Activated naive CD8-positive, alpha-beta T cell (primary cell): ENCODE measurements at regions not wholly inside any gene's neighbourhood (a gene's known extent, or its start where the extent isn't known, plus 50 kb on each side); places are given as distances from the start of the nearest gene placed in this dataset.
"Not testable (repeated sequence)": the region's sequence is repeated elsewhere in the genome, so short reads cannot be mapped to it uniquely, and the experiment has no call there.

Experiments used
- H3K27ac Mint-ChIP-seq: one replicate; pipeline ENCODE4 v1.8.0; 2021; ENCODE audit warnings: mixed read lengths
- H3K27me3 Mint-ChIP-seq: one replicate; pipeline ENCODE4 v1.8.0; 2021; ENCODE audit warnings: mixed read lengths
- H3K36me3 Mint-ChIP-seq: one replicate; pipeline ENCODE4 v1.8.0; 2021; ENCODE audit warnings: mixed read lengths
- H3K4me1 Mint-ChIP-seq: one replicate; pipeline ENCODE4 v1.8.0; 2021; ENCODE audit warnings: low read depth, mixed read lengths
- H3K4me3 Mint-ChIP-seq: one replicate; pipeline ENCODE4 v1.8.0; 2021; ENCODE audit warnings: mild to moderate bottlenecking, mixed read lengths
- H3K9me3 Mint-ChIP-seq: one replicate; pipeline ENCODE4 v1.8.0; 2021; ENCODE audit warnings: low read depth, mixed read lengths

DNA sequence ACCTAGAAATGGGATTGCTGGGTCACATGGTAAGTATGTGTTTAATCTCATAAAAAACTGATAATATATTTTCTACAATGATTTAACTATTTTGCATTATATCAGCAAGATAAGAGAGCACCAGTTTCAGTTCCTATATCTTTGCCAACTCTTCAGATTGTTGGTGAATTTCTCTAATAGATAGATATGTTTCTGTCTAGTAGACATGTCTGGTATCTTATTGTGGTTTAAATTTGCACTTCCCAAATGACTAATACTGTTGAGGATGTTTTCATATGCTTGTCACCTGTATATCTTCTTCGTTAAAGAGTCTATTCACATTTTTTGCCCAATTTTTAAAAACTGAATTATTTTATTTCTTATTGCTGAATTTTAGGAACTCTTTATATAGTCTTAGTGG is 113.8 kb upstream of the UXS1 start:
- peaks cover 1% of the 10 kb centered on the region for H3K27me3 Mint-ChIP-seq
- no peaks in the 10 kb centered on the region for H3K9me3 Mint-ChIP-seq
- H3K4me3 Mint-ChIP-seq = no peak overlapping the region
- no peak overlapping the region for H3K27ac Mint-ChIP-seq
- H3K36me3 Mint-ChIP-seq = no peaks in the 10 kb centered on the region
- no peaks in the 10 kb centered on the region for H3K4me1 Mint-ChIP-seq

DNA sequence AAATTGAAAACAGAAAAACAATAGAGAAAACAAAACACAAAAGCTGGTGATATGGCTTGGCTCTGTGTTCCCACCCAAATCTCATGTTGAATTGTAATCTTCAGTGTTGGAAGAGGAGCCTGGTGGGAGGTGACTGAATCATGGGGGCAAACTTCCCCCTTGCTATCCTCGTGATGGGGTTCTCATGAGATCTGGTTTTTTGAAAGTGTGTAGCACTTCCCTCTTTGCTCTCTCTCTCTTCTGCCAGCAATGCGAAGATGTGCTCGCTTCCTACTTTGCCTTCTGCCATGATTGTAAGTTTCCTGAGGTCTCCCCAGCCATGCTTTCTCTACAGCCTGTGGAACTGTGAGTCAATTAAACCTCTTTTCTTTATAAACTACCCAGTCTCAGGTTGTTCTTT is 112.3 kb upstream of the UXS1 start:
- H3K36me3 Mint-ChIP-seq = no peaks in the 10 kb centered on the region
- H3K27ac Mint-ChIP-seq = no peak overlapping the region
- H3K4me3 Mint-ChIP-seq = no peak overlapping the region
- no peaks in the 10 kb centered on the region for H3K9me3 Mint-ChIP-seq
- peaks cover 1% of the 10 kb centered on the region for H3K27me3 Mint-ChIP-seq
- no peaks in the 10 kb centered on the region for H3K4me1 Mint-ChIP-seq

DNA sequence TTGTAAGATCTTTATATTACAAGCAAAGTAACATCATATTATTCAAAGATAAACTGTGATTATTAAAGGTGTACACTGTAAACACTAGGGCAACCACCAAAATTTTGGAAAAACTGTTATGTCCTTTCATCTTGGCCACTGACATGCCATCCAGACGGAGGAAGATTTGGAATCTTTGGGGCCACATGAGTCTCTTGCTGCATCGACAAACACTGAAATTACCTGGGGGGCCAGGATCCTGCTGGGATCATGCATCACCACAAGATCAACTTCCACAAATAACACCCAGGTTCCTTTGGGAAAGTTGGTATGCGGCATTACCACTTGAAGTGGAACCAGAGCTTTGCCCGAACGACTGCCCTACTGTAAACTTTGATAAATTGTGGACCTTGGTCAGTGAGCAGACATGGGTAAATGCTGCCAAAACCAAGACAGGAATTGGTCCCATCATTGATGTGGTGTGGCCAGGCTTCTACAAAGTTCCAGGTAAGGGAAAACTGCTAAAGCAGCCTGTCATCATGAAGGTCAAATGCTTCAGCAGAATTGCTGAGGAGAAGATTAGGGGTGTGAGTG is 110.6 kb upstream of the UXS1 start:
- H3K4me3 Mint-ChIP-seq = no peak overlapping the region
- H3K9me3 Mint-ChIP-seq = no peaks in the 10 kb centered on the region
- H3K36me3 Mint-ChIP-seq = no peaks in the 10 kb centered on the region
- H3K4me1 Mint-ChIP-seq = no peaks in the 10 kb centered on the region
- H3K27ac Mint-ChIP-seq = no peak overlapping the region
- peaks cover 1% of the 10 kb centered on the region for H3K27me3 Mint-ChIP-seq

DNA sequence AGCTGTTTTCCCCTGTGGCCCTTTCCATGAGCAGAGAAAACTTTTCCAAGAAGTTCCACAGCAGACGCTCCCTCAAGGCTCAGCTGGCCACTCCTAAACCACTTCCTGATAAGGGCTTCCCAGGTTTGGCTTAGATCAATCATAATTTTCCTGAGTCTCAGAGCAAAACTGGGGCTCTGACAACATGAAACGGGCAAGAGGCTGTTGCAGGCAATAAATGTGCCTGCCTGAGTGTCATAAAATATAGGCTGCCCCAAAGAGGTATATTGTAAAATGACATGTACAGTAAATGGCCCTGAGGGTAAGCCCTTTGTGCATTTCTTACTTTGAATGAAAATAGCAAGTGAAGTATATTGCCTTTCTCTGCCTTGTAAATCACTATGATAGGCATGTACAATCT is 105.6 kb upstream of the UXS1 start:
- Mint-ChIP-seq H3K27me3 (peaks cover 7% of the 10 kb centered on the region), H3K9me3 (no peaks in the 10 kb centered on the region), H3K4me3 (no peak overlapping the region), H3K27ac (no peak overlapping the region), H3K36me3 (no peaks in the 10 kb centered on the region), H3K4me1 (no peaks in the 10 kb centered on the region)

DNA sequence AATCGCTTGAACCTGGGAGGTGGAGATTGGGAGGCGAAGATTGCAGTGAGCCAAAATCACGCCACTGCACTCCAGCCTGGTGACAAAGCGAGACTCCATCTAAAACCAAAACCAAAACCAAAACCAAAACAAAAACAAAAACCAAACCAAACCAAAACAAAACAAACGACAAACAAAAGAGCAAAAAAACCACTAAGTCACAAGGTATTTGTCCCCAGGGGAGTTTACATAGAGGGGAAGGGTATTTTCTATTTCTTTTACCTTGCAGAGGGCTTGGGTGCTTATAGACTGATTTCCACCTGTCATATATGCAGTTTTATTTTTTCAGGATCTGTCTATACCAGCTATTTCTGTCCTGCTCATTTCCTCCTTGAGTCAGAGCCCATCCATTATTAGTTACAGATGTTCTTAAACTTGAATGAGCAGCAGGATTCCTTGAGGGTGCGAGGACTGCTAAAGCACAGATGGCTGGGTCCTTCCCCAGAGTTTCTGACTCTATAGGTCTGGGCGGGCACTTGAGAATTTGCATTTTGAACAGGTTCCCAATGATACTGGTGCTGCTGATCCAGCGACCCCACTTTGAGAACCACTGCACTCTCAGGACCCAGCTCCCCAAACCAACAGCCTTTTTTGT is 102.2 kb upstream of the UXS1 start:
- no peak overlapping the region for H3K27ac Mint-ChIP-seq
- H3K27me3 Mint-ChIP-seq = peaks cover 7% of the 10 kb centered on the region
- H3K4me3 Mint-ChIP-seq = no peak overlapping the region
- H3K9me3 Mint-ChIP-seq = no peaks in the 10 kb centered on the region
- H3K4me1 Mint-ChIP-seq = no peaks in the 10 kb centered on the region
- no peaks in the 10 kb centered on the region for H3K36me3 Mint-ChIP-seq

DNA sequence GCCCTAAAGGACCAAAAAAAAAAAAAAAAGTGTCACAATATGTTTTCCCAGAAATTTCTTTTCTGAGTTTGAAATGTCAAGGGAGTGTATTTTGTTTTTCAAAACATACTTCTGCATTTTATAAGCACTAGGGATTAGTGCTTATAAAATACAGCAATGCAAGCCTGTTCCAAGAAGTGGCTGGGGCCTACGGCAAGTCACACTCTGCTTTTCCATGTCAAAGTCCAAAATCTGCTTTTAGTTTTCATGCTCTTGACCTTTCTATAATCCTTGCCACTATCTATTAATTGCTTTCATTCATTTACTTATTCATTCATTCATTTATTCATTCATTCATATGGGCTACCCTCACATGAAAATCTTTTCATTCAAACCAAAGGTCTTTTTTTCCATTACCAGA is 100.1 kb upstream of the UXS1 start:
- no peaks in the 10 kb centered on the region for H3K4me1 Mint-ChIP-seq
- H3K9me3 Mint-ChIP-seq = no peaks in the 10 kb centered on the region
- no peaks in the 10 kb centered on the region for H3K36me3 Mint-ChIP-seq
- peaks cover 7% of the 10 kb centered on the region for H3K27me3 Mint-ChIP-seq
- no peak overlapping the region for H3K27ac Mint-ChIP-seq
- H3K4me3 Mint-ChIP-seq = no peak overlapping the region

DNA sequence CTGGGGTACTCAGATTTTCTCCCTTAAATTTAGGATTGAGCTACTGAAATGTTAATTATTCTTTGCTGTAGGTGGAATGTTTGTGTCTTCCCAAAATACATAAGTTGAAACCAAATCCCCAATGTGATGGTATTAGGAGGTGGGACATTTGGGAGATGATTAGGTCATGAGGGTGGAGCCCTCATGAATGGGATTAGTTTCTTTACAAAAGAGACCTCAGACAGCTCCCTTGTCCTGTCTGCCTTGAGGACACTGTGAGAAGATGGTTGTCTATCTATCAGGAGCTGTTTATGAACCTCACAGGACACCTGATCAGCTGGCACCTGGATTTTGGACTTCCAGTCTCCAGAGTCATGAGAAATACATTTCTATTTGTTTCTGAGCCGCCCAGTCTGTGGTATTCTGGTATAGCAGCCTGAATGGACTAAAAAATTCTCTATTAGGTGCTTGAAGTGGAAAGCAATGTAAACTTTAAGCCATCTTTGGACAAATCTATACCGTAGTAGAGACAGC is 99.2 kb upstream of the UXS1 start:
- Mint-ChIP-seq H3K4me1 (no peaks in the 10 kb centered on the region), H3K27ac (no peak overlapping the region), H3K27me3 (peaks cover 3% of the 10 kb centered on the region), H3K9me3 (no peaks in the 10 kb centered on the region), H3K36me3 (no peaks in the 10 kb centered on the region), H3K4me3 (no peak overlapping the region)

DNA sequence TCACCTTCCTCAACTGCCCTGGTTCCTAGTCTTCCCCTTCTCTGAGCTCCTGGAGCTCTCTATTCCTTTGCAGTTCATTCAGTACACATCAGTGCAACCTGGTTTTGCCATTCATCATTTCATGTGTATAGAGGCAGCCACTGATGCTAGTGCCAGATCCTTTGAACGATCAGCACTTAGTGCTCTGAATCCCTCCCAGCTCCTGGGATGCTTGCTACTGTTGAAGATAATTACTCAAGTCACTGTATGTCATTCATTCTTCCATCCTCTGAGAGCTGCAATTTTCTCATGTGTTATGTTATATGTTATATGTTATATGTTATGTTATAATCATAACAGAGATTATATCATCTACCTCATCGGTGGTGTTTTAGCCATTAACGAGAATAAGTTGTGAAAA is 98.5 kb upstream of the UXS1 start:
- peaks cover under 1% of the 10 kb centered on the region for H3K27me3 Mint-ChIP-seq
- H3K36me3 Mint-ChIP-seq = no peaks in the 10 kb centered on the region
- no peaks in the 10 kb centered on the region for H3K4me1 Mint-ChIP-seq
- H3K9me3 Mint-ChIP-seq = no peaks in the 10 kb centered on the region
- no peak overlapping the region for H3K27ac Mint-ChIP-seq
- H3K4me3 Mint-ChIP-seq = no peak overlapping the region

DNA sequence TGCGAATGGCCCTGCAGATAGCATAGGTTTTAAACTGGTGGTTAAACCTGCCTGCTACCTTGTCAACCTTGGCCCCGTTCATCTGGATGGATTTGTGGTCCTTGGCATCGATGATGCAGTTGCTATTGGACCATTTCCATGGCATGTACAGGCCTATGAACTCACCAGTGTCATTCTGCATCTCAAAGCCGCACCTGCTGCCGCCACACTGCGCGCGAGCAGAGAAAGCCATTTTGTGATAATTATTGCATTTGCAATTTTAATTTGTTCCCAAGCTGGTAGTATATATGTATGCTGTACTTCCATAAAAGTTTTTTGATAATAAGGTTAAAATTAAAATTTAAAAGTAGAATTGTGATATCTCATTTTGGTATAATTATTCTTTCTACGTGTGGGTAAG is 94.8 kb upstream of the UXS1 start:
- H3K27ac Mint-ChIP-seq = no peak overlapping the region
- no peaks in the 10 kb centered on the region for H3K36me3 Mint-ChIP-seq
- no peak overlapping the region for H3K4me3 Mint-ChIP-seq
- no peaks in the 10 kb centered on the region for H3K4me1 Mint-ChIP-seq
- H3K9me3 Mint-ChIP-seq = no peaks in the 10 kb centered on the region
- no peaks in the 10 kb centered on the region for H3K27me3 Mint-ChIP-seq

DNA sequence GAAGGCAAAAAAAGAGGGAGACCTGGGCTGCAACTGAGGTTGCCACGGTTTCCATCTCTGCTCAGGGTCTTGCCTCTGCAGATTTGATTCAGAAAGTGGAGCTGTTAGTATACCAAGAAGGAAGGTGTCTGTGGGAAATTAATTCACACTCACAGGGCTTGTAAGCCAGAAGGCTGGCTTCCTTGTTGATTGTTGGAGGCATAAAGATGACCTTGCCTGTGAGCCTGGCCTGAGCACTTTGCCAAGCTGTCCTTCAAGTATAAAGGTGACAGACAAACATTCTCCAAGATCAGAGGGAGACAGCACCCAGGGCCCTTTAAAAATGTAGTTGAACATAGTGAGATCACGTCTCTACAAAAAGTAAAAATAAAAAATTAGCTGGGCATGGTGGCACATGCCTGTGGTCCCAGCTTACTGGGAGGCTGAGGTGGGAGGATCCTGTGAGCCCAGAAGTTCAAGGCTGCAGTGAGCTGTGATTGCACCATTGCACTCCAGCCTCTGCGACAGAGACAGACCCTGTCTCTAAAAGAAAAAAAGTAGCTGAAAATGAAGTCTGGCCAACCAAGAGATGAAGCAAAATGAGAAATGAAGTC is 91.2 kb upstream of the UXS1 start:
- Mint-ChIP-seq H3K36me3 (no peaks in the 10 kb centered on the region), H3K27ac (no peak overlapping the region), H3K4me3 (no peak overlapping the region), H3K27me3 (peaks cover 1% of the 10 kb centered on the region), H3K4me1 (no peaks in the 10 kb centered on the region), H3K9me3 (no peaks in the 10 kb centered on the region)

DNA sequence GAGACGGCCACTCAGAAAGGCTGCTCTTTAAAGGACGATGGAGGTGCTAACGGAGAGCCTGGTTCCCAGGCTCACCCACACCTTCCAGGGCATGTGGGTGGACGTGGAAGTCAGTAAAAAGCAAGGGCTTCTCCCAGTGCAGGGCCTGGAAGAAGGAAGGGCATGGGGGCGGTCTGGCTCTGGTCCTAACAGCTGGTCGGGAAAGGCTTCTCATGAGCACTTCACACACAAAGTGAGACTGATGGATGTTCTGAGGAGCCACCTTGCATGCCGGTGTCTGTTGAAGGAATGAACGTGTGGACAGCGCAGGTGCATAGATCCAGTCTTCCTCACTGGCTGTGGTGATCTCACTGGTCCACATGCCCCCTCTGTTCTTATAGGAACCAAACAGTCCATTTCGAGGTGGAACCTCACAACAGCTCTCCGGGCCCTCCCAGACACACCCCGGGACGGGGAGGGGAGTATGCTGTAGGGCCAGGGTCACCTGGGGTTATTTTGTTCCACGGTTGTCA is 90.6 kb upstream of the UXS1 start:
- H3K9me3 Mint-ChIP-seq = no peaks in the 10 kb centered on the region
- no peaks in the 10 kb centered on the region for H3K4me1 Mint-ChIP-seq
- H3K4me3 Mint-ChIP-seq = no peak overlapping the region
- H3K27ac Mint-ChIP-seq = no peak overlapping the region
- H3K27me3 Mint-ChIP-seq = peaks cover 1% of the 10 kb centered on the region
- no peaks in the 10 kb centered on the region for H3K36me3 Mint-ChIP-seq

DNA sequence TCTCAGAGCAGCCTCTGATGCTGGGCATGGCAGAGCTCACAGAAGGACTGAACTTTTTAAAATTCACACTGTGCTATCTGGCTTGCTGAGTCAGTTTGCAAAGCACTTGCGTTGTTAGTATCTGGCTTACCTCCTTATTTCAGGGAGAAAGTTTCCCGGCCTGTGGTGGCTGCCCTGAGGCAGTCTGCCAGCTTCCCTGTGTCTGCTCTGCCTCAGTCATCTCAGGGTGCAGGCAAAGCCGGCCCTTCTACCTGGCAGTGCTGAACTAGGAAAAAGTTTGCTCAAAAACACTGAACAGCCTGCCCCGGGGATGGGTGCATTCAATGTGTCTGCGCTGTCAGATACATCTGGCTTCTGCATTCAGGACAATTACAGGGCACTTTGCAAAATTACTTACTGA is 90.2 kb upstream of the UXS1 start:
- Mint-ChIP-seq H3K27ac (no peak overlapping the region), H3K27me3 (peaks cover 1% of the 10 kb centered on the region), H3K9me3 (no peaks in the 10 kb centered on the region), H3K36me3 (no peaks in the 10 kb centered on the region), H3K4me1 (no peaks in the 10 kb centered on the region), H3K4me3 (no peak overlapping the region)

DNA sequence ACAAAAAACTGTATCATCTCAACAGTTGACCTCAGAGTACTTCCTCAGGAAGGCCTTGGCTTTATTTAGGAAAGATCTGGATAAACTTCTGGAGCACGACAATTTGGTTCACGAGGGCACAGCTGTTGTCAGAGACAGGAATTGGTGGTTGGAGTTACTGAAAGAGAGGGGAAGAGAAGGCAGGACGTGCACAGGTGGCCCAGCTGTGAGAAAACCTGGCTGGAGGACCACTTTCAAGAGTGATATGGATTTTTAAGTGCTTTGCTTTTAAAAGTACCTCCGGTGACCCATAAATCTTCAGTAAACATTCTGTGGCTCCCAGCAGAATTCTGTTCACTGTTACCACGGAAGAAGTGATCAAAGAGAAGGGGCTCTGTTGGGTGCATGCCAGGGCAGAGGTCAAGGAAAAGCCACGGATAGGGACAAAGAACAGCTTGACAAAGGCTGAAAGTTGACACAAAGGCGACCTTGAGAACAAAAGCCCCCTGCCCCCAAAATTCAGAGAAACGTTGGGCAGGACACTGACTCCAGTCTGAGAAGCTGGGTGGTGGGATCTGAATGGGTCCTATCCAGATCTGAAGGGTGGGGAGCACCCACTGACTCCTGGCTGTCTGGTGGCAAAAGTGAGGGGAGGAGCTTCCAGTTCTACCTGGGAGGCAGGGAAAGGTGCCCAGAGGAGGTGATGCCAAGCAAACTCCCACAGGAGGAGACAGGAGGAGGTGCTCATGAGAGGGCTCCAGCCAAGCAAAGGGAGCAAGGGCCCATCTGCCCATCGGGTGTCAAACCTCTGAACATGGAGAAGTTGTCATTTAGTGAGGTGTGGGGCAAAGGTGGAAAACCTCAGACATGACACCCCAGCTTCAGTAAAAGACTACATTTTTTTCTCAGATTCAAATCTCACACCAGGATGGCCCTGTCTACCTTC is 89.4 kb upstream of the UXS1 start:
- not testable (repeated sequence) for H3K36me3 Mint-ChIP-seq, H3K4me1 Mint-ChIP-seq, H3K4me3 Mint-ChIP-seq, H3K27me3 Mint-ChIP-seq, H3K9me3 Mint-ChIP-seq, H3K27ac Mint-ChIP-seq

DNA sequence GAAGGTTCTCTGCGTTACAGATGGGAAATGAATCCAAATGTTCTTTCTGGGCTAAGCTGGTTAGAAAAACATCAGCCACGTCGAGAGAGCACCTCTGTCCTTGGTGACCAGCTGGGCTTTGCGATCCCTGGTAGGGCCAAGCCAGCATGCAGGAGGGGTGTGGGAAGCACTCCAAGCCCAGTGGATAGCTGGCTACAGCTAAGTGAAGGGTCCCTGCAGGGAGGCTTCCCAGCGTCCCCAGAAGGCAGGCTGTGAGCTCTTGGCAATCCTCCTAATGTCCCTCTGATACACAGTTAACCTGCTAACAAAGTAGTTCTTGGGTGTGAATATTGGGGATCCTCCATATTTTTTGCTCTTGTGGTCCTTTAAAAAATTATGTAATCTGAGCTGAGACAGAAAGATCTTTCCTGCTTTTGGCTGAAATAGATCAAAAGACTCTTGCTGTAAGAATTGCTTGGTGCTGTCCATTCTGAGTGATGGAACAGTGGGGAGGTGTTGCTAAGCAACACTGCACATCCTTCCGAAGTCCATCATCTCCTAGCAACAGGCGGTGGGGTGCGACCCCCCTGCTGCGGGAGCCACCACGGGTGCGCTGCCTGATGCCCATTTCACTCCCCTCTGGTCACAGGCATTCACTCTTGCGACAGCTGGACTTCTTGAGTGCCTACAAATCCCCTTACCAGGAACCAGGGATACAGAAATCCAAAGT is 88.5 kb upstream of the UXS1 start:
- H3K36me3 Mint-ChIP-seq = no peaks in the 10 kb centered on the region
- H3K9me3 Mint-ChIP-seq = no peaks in the 10 kb centered on the region
- peaks cover 1% of the 10 kb centered on the region for H3K27me3 Mint-ChIP-seq
- H3K4me1 Mint-ChIP-seq = no peaks in the 10 kb centered on the region
- no peak overlapping the region for H3K4me3 Mint-ChIP-seq
- no peak overlapping the region for H3K27ac Mint-ChIP-seq
